Neural progenitor cell (in vitro differentiated cells): ENCODE measurements at regions not wholly inside any gene's neighbourhood (a gene's known extent, or its start where the extent isn't known, plus 50 kb on each side); places are given as distances from the start of the nearest gene placed in this dataset.

Experiments used
- DNase-seq: peaks from one replicate; pipeline ENCODE4 v3.0.0-alpha.2; 2016; ENCODE audit warnings: low spot score
- H2AFZ ChIP-seq: fragments of 200-600 bp; sonication (generic); replicated peaks from 2 replicates; pipeline ENCODE4 v1.6.1; 2016; ENCODE audit warnings: antibody characterized with exemption
- H3F3A ChIP-seq: fragments of 200-600 bp; sonication (generic); 2 replicates; pipeline ENCODE4 v1.6.1; 2016; ENCODE audit warnings: antibody characterized with exemption, low read depth
- H3K27ac ChIP-seq: fragments of 200-600 bp; sonication (generic); 2 replicates; pipeline ENCODE4 v1.5.1; 2016; ENCODE audit warnings: mild to moderate bottlenecking
- H3K27me3 ChIP-seq: fragments of 200-600 bp; sonication (generic); 2 replicates; pipeline ENCODE4 v1.6.1; 2016; ENCODE audit warnings: mild to moderate bottlenecking, moderate library complexity
- H3K36me3 ChIP-seq: fragments of 200-600 bp; sonication (generic); 2 replicates; pipeline ENCODE4 v1.5.1; 2016
- H3K4me1 ChIP-seq: fragments of 200-600 bp; sonication (generic); 2 replicates; pipeline ENCODE4 v1.6.1; 2016; ENCODE audit warnings: mixed run types
- H3K4me2 ChIP-seq: fragments of 200-600 bp; sonication (generic); 2 replicates; pipeline ENCODE4 v1.6.1; 2016
- H3K4me3 ChIP-seq: fragments of 200-600 bp; sonication (generic); 2 replicates; pipeline ENCODE4 v1.5.1; 2016
- H3K79me2 ChIP-seq: fragments of 200-600 bp; sonication (generic); 2 replicates; pipeline ENCODE4 v1.6.1; 2016; ENCODE audit warnings: low read depth
- H3K9ac ChIP-seq: fragments of 200-600 bp; sonication (generic); 2 replicates; pipeline ENCODE4 v1.6.1; 2016
- H3K9me3 ChIP-seq: fragments of 200-600 bp; sonication (generic); 2 replicates; pipeline ENCODE4 v1.5.1; 2016; ENCODE audit warnings: low read depth
- H4K20me1 ChIP-seq: fragments of 200-600 bp; sonication (generic); 2 replicates; pipeline ENCODE4 v1.6.1; 2016; ENCODE audit warnings: low read depth
- H3K27ac Mint-ChIP-seq: 3 replicates; pipeline ENCODE4 v1.8.0; 2021; ENCODE audit warnings: mixed read lengths
- H3K27me3 Mint-ChIP-seq: 2 replicates; pipeline ENCODE4 v1.8.0; 2022; ENCODE audit warnings: low read depth, mild to moderate bottlenecking, inconsistent platforms, moderate library complexity, mixed read lengths; ENCODE audit not compliant: insufficient read depth
- H3K36me3 Mint-ChIP-seq: 3 replicates; pipeline ENCODE4 v1.8.0; 2021; ENCODE audit warnings: mixed read lengths
- H3K4me1 Mint-ChIP-seq: 3 replicates; pipeline ENCODE4 v1.8.0; 2021; ENCODE audit warnings: mixed read lengths
- H3K4me3 Mint-ChIP-seq: 3 replicates; pipeline ENCODE4 v1.8.0; 2021; ENCODE audit warnings: mild to moderate bottlenecking, moderate library complexity, mixed read lengths
- H3K9me3 Mint-ChIP-seq: 3 replicates; pipeline ENCODE4 v1.8.0; 2020; ENCODE audit warnings: mixed read lengths
- EZH2 ChIP-seq: fragments of 200-600 bp; sonication (generic); IDR thresholded peaks from 2 replicates; pipeline ENCODE4 v1.6.1; 2017; ENCODE audit warnings: antibody characterized with exemption, mild to moderate bottlenecking, moderate library complexity
- EZH2phosphoT487 ChIP-seq: fragments of 200-600 bp; sonication (generic); IDR thresholded peaks from 2 replicates; pipeline ENCODE4 v1.6.1; 2017; ENCODE audit warnings: antibody characterized with exemption
- TF ChIP-seq, protein P1 (sequence below): fragments of 200-600 bp; sonication (generic); IDR thresholded peaks from 2 replicates; pipeline ENCODE4 v1.5.1; 2017; ENCODE audit warnings: antibody characterized with exemption, mild to moderate bottlenecking

DNA sequence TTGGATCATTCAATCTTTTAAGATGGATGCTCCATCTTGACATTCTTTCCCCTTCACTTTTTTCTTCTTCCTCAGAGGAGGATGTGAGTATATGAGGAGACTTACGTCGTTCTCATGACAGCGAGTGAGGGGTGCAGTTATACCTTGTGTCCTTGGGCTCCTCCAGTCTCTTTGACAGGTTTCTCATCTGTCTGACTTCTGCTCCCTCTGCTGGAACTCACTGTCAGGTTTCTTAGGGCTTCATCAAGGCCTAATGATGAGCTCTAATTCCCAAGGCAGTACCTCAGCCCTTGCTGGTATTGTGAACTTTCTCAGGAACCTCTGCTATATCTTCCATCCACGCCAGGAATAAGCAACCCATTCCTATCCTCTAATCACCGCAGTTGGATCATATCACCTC lies 237.8 kb upstream of the ADGRL3 start:
- Histone ChIP-seq H3K9me3 (no peaks in the 10 kb centered on the region), H3K27ac (no peak overlapping the region), H3K4me3 (no peak overlapping the region), H3K36me3 (no peaks in the 10 kb centered on the region), H3K27me3 (no peaks in the 10 kb centered on the region), H4K20me1 (no peaks in the 10 kb centered on the region), H3K9ac (no peak overlapping the region), H3K79me2 (no peaks in the 10 kb centered on the region), H3F3A (no peaks in the 10 kb centered on the region), H3K4me1 (peaks cover 21% of the 10 kb centered on the region), H2AFZ (no peak overlapping the region), H3K4me2 (no peak overlapping the region)
- no peak overlapping the region for H3K4me3 Mint-ChIP-seq
- no peak overlapping the region for H3K27ac Mint-ChIP-seq
- peaks cover 17% of the 10 kb centered on the region for H3K4me1 Mint-ChIP-seq
- H3K9me3 Mint-ChIP-seq: no peaks in the 10 kb centered on the region
- no peak for DNase-seq
- no peak for TF ChIP-seq EZH2
- TF ChIP-seq, protein P1, sequence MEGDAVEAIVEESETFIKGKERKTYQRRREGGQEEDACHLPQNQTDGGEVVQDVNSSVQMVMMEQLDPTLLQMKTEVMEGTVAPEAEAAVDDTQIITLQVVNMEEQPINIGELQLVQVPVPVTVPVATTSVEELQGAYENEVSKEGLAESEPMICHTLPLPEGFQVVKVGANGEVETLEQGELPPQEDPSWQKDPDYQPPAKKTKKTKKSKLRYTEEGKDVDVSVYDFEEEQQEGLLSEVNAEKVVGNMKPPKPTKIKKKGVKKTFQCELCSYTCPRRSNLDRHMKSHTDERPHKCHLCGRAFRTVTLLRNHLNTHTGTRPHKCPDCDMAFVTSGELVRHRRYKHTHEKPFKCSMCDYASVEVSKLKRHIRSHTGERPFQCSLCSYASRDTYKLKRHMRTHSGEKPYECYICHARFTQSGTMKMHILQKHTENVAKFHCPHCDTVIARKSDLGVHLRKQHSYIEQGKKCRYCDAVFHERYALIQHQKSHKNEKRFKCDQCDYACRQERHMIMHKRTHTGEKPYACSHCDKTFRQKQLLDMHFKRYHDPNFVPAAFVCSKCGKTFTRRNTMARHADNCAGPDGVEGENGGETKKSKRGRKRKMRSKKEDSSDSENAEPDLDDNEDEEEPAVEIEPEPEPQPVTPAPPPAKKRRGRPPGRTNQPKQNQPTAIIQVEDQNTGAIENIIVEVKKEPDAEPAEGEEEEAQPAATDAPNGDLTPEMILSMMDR: no peak
- H3K36me3 Mint-ChIP-seq: no peaks in the 10 kb centered on the region
- peaks cover 6% of the 10 kb centered on the region for H3K27me3 Mint-ChIP-seq

DNA sequence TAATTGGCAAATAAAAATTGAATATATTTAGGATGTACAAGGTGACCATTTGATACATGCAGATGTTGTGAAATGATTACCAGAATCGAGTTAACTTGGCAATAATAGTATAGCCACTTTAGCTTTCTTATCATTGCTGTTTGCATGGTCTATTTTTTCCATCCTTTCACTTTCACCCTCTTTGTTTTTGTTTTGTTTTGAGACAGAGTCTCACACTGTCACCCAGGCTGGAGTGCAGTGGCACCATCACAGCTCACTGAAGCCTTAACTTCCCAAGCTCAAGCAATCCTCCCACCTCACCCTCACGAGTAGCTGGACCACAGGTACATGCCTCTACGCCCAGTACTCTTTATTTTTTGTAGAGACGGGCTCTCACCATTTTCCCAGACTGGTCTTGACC lies 218.6 kb upstream of the ADGRL3 start:
- Mint-ChIP-seq H3K9me3 (peaks cover 7% of the 10 kb centered on the region), H3K4me1 (no peaks in the 10 kb centered on the region), H3K27ac (no peak overlapping the region), H3K4me3 (no peak overlapping the region), H3K36me3 (no peaks in the 10 kb centered on the region), H3K27me3 (no peaks in the 10 kb centered on the region)
- Histone ChIP-seq H2AFZ (no peak overlapping the region), H3K27me3 (no peaks in the 10 kb centered on the region), H4K20me1 (no peaks in the 10 kb centered on the region), H3K4me3 (no peak overlapping the region), H3K27ac (no peak overlapping the region), H3K36me3 (no peaks in the 10 kb centered on the region), H3K9me3 (no peaks in the 10 kb centered on the region), H3F3A (no peaks in the 10 kb centered on the region), H3K9ac (no peak overlapping the region), H3K4me1 (no peaks in the 10 kb centered on the region), H3K4me2 (no peak overlapping the region), H3K79me2 (no peaks in the 10 kb centered on the region)
- TF ChIP-seq, protein P1: no peak
- TF ChIP-seq EZH2 (no peak), EZH2phosphoT487 (no peak)
- no peak for DNase-seq

- Mint-ChIP-seq H3K4me1 (peaks cover 7% of the 10 kb centered on the region), H3K27ac (no peak overlapping the region), H3K27me3 (peaks cover 2% of the 10 kb centered on the region), H3K36me3 (no peaks in the 10 kb centered on the region), H3K4me3 (no peak overlapping the region), H3K9me3 (peaks cover 4% of the 10 kb centered on the region)
- Histone ChIP-seq H3K4me3 (no peak overlapping the region), H3K27ac (no peak overlapping the region), H3K9ac (no peak overlapping the region), H3F3A (no peaks in the 10 kb centered on the region), H3K9me3 (no peaks in the 10 kb centered on the region), H4K20me1 (no peaks in the 10 kb centered on the region), H3K4me1 (no peaks in the 10 kb centered on the region), H3K79me2 (no peaks in the 10 kb centered on the region), H2AFZ (no peak overlapping the region), H3K27me3 (no peaks in the 10 kb centered on the region), H3K36me3 (no peaks in the 10 kb centered on the region), H3K4me2 (no peak overlapping the region)
- TF ChIP-seq EZH2phosphoT487: no peak
- no peak for TF ChIP-seq EZH2
- TF ChIP-seq, protein P1: no peak
- no peak for DNase-seq
Measured at GRCh38 chr4:60989141-60989540, 211.0 kb upstream of the ADGRL3 start.

- H3K27ac Mint-ChIP-seq: peak overlapping the region; percentile 50
- Histone ChIP-seq H2AFZ (no peak overlapping the region), H3K9me3 (no peaks in the 10 kb centered on the region), H3K27me3 (no peaks in the 10 kb centered on the region), H3K4me2 (no peak overlapping the region), H3K4me3 (no peak overlapping the region), H3K79me2 (no peaks in the 10 kb centered on the region), H3K36me3 (no peaks in the 10 kb centered on the region), H3K9ac (no peak overlapping the region), H3F3A (no peaks in the 10 kb centered on the region), H3K27ac (no peak overlapping the region), H3K4me1 (no peaks in the 10 kb centered on the region), H4K20me1 (no peaks in the 10 kb centered on the region)
- no peak overlapping the region for H3K4me3 Mint-ChIP-seq
- no peak for DNase-seq
- peaks cover 2% of the 10 kb centered on the region for H3K27me3 Mint-ChIP-seq
- peaks cover 7% of the 10 kb centered on the region for H3K4me1 Mint-ChIP-seq
- H3K9me3 Mint-ChIP-seq: no peaks in the 10 kb centered on the region
- no peaks in the 10 kb centered on the region for H3K36me3 Mint-ChIP-seq
- TF ChIP-seq, protein P1: no peak
- TF ChIP-seq EZH2phosphoT487 (no peak), EZH2 (no peak)
Measured at GRCh38 chr4:60992037-60992436, 208.1 kb upstream of the ADGRL3 start.
